Keratinocyte (primary cell): ENCODE measurements at regions not wholly inside any gene's neighbourhood (a gene's known extent, or its start where the extent isn't known, plus 50 kb on each side); places are given as distances from the start of the nearest gene placed in this dataset.
A peak's percentile ranks its signal among the peaks of the same experiment; 100 is the strongest.

Experiments
- DNase-seq: peaks from one replicate; pipeline ENCODE4 v3.0.0-alpha.2; 2011; ENCODE audit warnings: low read depth, missing footprints, low spot score
- FAIRE-seq: peaks from 2 replicates; lab custom pipeline; 2011; peaks lifted over from hg19 to GRCh38; lab: Jason Lieb, UNC
- H2AFZ ChIP-seq: 2 replicates; pipeline ENCODE4 v1.6.0; 2012; ENCODE audit warnings: low read length, control low read depth, inconsistent platforms; ENCODE audit not compliant: control insufficient read depth
- H3K27ac ChIP-seq: 2 replicates; pipeline ENCODE4 v1.5.1; 2011; ENCODE audit warnings: low read length; ENCODE audit not compliant: control insufficient read depth, insufficient read depth
- H3K27me3 ChIP-seq: 3 replicates; pipeline ENCODE4 v1.6.0; 2011; ENCODE audit warnings: low read length; ENCODE audit not compliant: control insufficient read depth, insufficient read depth; ENCODE audit errors: extremely low read depth
- H3K36me3 ChIP-seq, 2 experiments: 2 replicates in 1 of 2; 3 replicates in 1 of 2; pipeline ENCODE4 v1.5.1; 2011; ENCODE audit warnings: low read length in 2 of 2, mild to moderate bottlenecking in 1 of 2; ENCODE audit not compliant: control insufficient read depth in 2 of 2, insufficient read depth in 2 of 2; ENCODE audit errors: extremely low read depth in 1 of 2
- H3K4me1 ChIP-seq: 3 replicates; pipeline ENCODE4 v1.5.1; 2011; ENCODE audit warnings: low read length; ENCODE audit not compliant: control insufficient read depth, insufficient read depth; ENCODE audit errors: extremely low read depth
- H3K4me2 ChIP-seq: 3 replicates; pipeline ENCODE4 v1.6.0; 2011; ENCODE audit warnings: low read depth, low read length; ENCODE audit not compliant: control insufficient read depth, insufficient read depth; ENCODE audit errors: extremely low read depth
- H3K4me3 ChIP-seq, 3 experiments: fragments of 200-600 bp in 1 of 3; sonication (generic) in 1 of 3; 2 replicates in 2 of 3; 3 replicates in 1 of 3; pipeline ENCODE4 v1.5.1; 2011 to 2016; ENCODE audit warnings: low read length in 3 of 3, mild to moderate bottlenecking in 3 of 3, control low read depth in 2 of 3, inconsistent platforms in 1 of 3, low read depth in 1 of 3, mixed read lengths in 1 of 3, mixed run types in 1 of 3, moderate library complexity in 1 of 3; ENCODE audit not compliant: control insufficient read depth in 2 of 3, insufficient read depth in 2 of 3; ENCODE audit errors: extremely low read depth in 1 of 3
- H3K79me2 ChIP-seq: 2 replicates; pipeline ENCODE4 v1.6.0; 2012; ENCODE audit warnings: low read length; ENCODE audit not compliant: control insufficient read depth, insufficient read depth
- H3K9ac ChIP-seq: 3 replicates; pipeline ENCODE4 v1.6.0; 2011; ENCODE audit warnings: low read length; ENCODE audit not compliant: control insufficient read depth, insufficient read depth; ENCODE audit errors: extremely low read depth
- H3K9me1 ChIP-seq: 3 replicates; pipeline ENCODE4 v1.6.0; 2011; ENCODE audit warnings: low read length; ENCODE audit not compliant: control insufficient read depth, insufficient read depth; ENCODE audit errors: extremely low read depth
- H3K9me3 ChIP-seq: 2 replicates; pipeline ENCODE4 v1.5.1; 2012; ENCODE audit warnings: low read depth, low read length; ENCODE audit not compliant: control insufficient read depth
- H4K20me1 ChIP-seq: 3 replicates; pipeline ENCODE4 v1.6.0; 2011; ENCODE audit warnings: low read length; ENCODE audit not compliant: control insufficient read depth, insufficient read depth; ENCODE audit errors: extremely low read depth
- EZH2 ChIP-seq: IDR thresholded peaks from one replicate; pipeline ENCODE4 v1.6.1; 2012; ENCODE audit warnings: inconsistent platforms, mild to moderate bottlenecking, low read length, moderate library complexity
- dilution Hi-C: fragments of 300-500 bp; cut with MboI; formaldehyde crosslinking; loops from one replicate; pipeline ENCODE4 v1.7.0; 2020; ENCODE audit warnings: low sequenced_read_pairs; ENCODE audit not compliant: extremely low pct_ligation_motif_present
- TF ChIP-seq, protein P1 (sequence below), 3 experiments: IDR thresholded peaks in 1 of 3; conservative IDR thresholded peaks in 1 of 3; optimal IDR thresholded peaks in 1 of 3; 2 replicates in 2 of 3; 3 replicates in 1 of 3; pipeline versions ENCODE3 to v1.5.1; 2011; ENCODE audit warnings: low read length in 3 of 3, mild to moderate bottlenecking in 3 of 3, moderate library complexity in 2 of 3, control low read depth in 1 of 3, inconsistent platforms in 1 of 3; ENCODE audit not compliant: insufficient read depth in 2 of 3; ENCODE audit errors: extremely low read depth in 1 of 3

DNA sequence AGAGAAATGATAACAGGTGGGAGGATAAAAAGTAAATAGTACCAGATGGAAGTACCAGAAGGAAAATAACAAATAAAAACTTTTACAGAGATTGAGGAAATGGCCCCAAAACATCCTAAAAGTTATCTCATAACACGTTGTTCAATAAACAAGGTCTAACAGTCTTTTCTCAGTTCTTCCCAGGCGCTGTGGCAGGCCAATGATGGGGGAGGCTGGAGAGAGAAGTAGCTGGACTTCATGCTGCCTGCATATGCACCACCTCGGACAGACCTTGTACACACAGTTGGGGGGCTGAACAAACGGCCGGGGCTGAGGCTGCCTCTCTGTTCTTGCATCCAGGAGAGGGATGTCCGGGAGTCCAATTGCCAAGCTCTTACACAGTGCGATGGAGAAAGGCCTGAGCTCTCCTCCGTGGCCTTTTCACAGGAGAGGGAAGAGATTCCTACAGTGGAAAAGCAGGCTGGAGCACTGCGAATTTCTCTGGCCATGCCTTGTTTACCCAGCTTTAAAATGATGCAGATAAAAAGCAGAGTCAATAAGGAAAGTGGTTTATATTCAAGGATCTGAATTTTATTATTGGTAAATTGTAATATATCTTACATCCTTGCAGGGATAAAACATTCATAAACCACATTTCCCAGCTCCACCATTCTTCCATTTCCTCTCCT lies 109.8 kb downstream of the PHLDA1 start:
- FAIRE-seq (no peak), DNase-seq (no peak)
- H3K9ac ChIP-seq, result no peak overlapping the region
- H3K27ac ChIP-seq, result no peak overlapping the region
- H4K20me1 ChIP-seq, result no peaks in the 10 kb centered on the region
- no peaks in the 10 kb centered on the region for H3K9me1 ChIP-seq
- peaks cover 4% of the 10 kb centered on the region for H3K9me3 ChIP-seq
- H3K79me2 ChIP-seq, result no peaks in the 10 kb centered on the region
- dilution Hi-C loops, result no loop called here
- H3K4me2 ChIP-seq, result no peak overlapping the region
- H3K4me1 ChIP-seq, result no peaks in the 10 kb centered on the region
- no peaks in the 10 kb centered on the region for H3K27me3 ChIP-seq
- TF ChIP-seq, protein P1, sequence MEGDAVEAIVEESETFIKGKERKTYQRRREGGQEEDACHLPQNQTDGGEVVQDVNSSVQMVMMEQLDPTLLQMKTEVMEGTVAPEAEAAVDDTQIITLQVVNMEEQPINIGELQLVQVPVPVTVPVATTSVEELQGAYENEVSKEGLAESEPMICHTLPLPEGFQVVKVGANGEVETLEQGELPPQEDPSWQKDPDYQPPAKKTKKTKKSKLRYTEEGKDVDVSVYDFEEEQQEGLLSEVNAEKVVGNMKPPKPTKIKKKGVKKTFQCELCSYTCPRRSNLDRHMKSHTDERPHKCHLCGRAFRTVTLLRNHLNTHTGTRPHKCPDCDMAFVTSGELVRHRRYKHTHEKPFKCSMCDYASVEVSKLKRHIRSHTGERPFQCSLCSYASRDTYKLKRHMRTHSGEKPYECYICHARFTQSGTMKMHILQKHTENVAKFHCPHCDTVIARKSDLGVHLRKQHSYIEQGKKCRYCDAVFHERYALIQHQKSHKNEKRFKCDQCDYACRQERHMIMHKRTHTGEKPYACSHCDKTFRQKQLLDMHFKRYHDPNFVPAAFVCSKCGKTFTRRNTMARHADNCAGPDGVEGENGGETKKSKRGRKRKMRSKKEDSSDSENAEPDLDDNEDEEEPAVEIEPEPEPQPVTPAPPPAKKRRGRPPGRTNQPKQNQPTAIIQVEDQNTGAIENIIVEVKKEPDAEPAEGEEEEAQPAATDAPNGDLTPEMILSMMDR (optimal IDR thresholded peaks at IDR 0.05 in 1 of 3, IDR thresholded peaks at IDR 0.05 in 1 of 3, conservative IDR thresholded peaks at IDR 0.05 in 1 of 3; ENCODE audit: extremely low read depth in 1 of 3, insufficient read depth in 2 of 3, low read length in 3 of 3), result no peak
- TF ChIP-seq EZH2, result no peak
- H3K36me3 ChIP-seq, result no peaks in the 10 kb centered on the region
- no peak overlapping the region for H3K4me3 ChIP-seq
- H2AFZ ChIP-seq, result no peak overlapping the region

DNA sequence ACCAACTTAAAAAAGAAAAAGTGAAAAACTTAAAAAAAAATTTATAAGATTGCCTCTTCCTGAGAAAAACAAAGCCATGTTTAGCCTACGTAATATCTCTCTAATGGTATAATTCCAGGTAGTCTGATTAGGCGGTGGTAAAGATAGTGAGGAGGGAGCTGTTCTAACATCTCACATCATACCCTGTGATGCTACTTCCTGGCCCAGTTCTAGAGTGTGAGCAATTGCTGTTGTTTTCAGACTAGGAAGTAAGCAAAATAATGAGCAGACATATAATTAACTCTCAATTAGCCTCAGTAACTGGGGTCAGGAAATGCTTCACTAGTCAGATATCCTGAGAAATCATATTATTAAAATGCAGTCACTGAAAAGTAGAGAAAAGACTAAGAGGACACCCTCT lies 113.9 kb downstream of the PHLDA1 start:
- H3K27ac ChIP-seq, result no peak overlapping the region
- no peaks in the 10 kb centered on the region for H3K4me1 ChIP-seq
- no peak for DNase-seq
- no peaks in the 10 kb centered on the region for H3K9me3 ChIP-seq
- H3K9me1 ChIP-seq, result no peaks in the 10 kb centered on the region
- no peaks in the 10 kb centered on the region for H3K27me3 ChIP-seq
- H3K9ac ChIP-seq, result no peak overlapping the region
- no peak overlapping the region for H3K4me3 ChIP-seq
- no peak overlapping the region for H3K4me2 ChIP-seq
- H4K20me1 ChIP-seq, result no peaks in the 10 kb centered on the region
- H3K36me3 ChIP-seq, result no peaks in the 10 kb centered on the region
- no peaks in the 10 kb centered on the region for H3K79me2 ChIP-seq
- H2AFZ ChIP-seq, result peak overlapping the region; percentile 28
- no peak for FAIRE-seq
- TF ChIP-seq, protein P1 (optimal IDR thresholded peaks at IDR 0.05 in 1 of 3, IDR thresholded peaks at IDR 0.05 in 1 of 3, conservative IDR thresholded peaks at IDR 0.05 in 1 of 3; ENCODE audit: extremely low read depth in 1 of 3, insufficient read depth in 2 of 3, low read length in 3 of 3), result no peak
- no peak for TF ChIP-seq EZH2
- dilution Hi-C loops, result no loop called here
